H1 (cell line): ENCODE measurements at regions not wholly inside any gene's neighbourhood (a gene's known extent, or its start where the extent isn't known, plus 50 kb on each side); places are given as distances from the start of the nearest gene placed in this dataset.

ENCODE experiments used
- CTCF ChIA-PET: fragments of 300-600 bp; sonication (Branson Sonifier 250); formaldehyde crosslinking; loops from one replicate; lab custom pipeline; 2021; ENCODE audit not compliant: partially characterized antibody; lab: Charles Lee
- POLR2A ChIA-PET: fragments of 300-600 bp; sonication (Branson Sonifier 250); formaldehyde crosslinking; loops from one replicate; lab custom pipeline; 2021; ENCODE audit warnings: inconsistent platforms; ENCODE audit not compliant: partially characterized antibody; lab: Charles Lee
- DNase-seq, 2 experiments: peaks; one replicate each; pipeline versions ENCODE4 v3.0.0 to v3.0.0-alpha.2; 2010 to 2022; ENCODE audit warnings: low spot score in 2 of 2, low read depth in 1 of 2, mixed read lengths in 1 of 2
- FAIRE-seq: peaks from 2 replicates; lab custom pipeline; 2011; peaks lifted over from hg19 to GRCh38; lab: Jason Lieb, UNC
- H2AFZ ChIP-seq: 2 replicates; pipeline ENCODE4 v1.8.1; 2012; ENCODE audit warnings: low read length, inconsistent platforms
- H2AK5ac ChIP-seq: 2 replicates; pipeline ENCODE4 v1.6.1; 2013; ENCODE audit warnings: low read depth, low read length
- H2BK120ac ChIP-seq: replicated peaks from 2 replicates; pipeline ENCODE3; 2013; ENCODE audit warnings: low read depth, low read length, inconsistent platforms
- H2BK12ac ChIP-seq: 2 replicates; pipeline ENCODE4 v1.6.1; 2013; ENCODE audit warnings: low read depth, low read length
- H2BK15ac ChIP-seq: 2 replicates; pipeline ENCODE4 v1.6.1; 2013; ENCODE audit warnings: low read length
- H2BK20ac ChIP-seq: 2 replicates; pipeline ENCODE4 v1.6.1; 2013; ENCODE audit warnings: low read length
- H2BK5ac ChIP-seq: 2 replicates; pipeline ENCODE4 v1.6.1; 2013; ENCODE audit warnings: low read depth, low read length
- H3K14ac ChIP-seq: 2 replicates; pipeline ENCODE4 v1.6.1; 2013; ENCODE audit warnings: inconsistent platforms; ENCODE audit not compliant: insufficient read length
- H3K18ac ChIP-seq: 2 replicates; pipeline ENCODE4 v1.6.1; 2013; ENCODE audit warnings: low read length; ENCODE audit errors: extremely low read depth
- H3K23ac ChIP-seq: 2 replicates; pipeline ENCODE4 v1.6.1; 2013; ENCODE audit warnings: inconsistent platforms; ENCODE audit not compliant: insufficient read length
- H3K23me2 ChIP-seq: 2 replicates; pipeline ENCODE4 v1.6.1; 2013; ENCODE audit warnings: low read depth, low read length
- H3K27ac ChIP-seq: 2 replicates; pipeline ENCODE4 v1.6.1; 2011; ENCODE audit warnings: low read depth, low read length, inconsistent platforms
- H3K27me3 ChIP-seq, 4 experiments: replicated peaks in 1 of 4; 1 replicate in 1 of 4; 2 replicates in 3 of 4; pipeline versions ENCODE4 v1.6.1 to v1.8.1; 2011 to 2013; ENCODE audit warnings: low read length in 3 of 4, mild to moderate bottlenecking in 3 of 4, inconsistent platforms in 2 of 4, mixed read lengths in 2 of 4, moderate library complexity in 1 of 4; ENCODE audit not compliant: control insufficient read depth in 3 of 4, insufficient read depth in 3 of 4; ENCODE audit errors: extremely low read depth in 1 of 4
- H3K36me3 ChIP-seq, 4 experiments: 2 replicates each; pipeline versions ENCODE4 v1.6.1 to v1.8.1; 2011 to 2013; ENCODE audit warnings: mild to moderate bottlenecking in 4 of 4, low read length in 3 of 4, moderate library complexity in 2 of 4, control low read depth in 1 of 4, inconsistent platforms in 1 of 4; ENCODE audit not compliant: insufficient read depth in 4 of 4, control insufficient read depth in 2 of 4
- H3K4ac ChIP-seq: replicated peaks from 2 replicates; pipeline ENCODE3; 2013; ENCODE audit warnings: low read length, low read depth, mixed read lengths, inconsistent platforms; ENCODE audit not compliant: insufficient read length
- H3K4me1 ChIP-seq, 4 experiments: replicated peaks in 1 of 4; 1 replicate in 1 of 4; 2 replicates in 3 of 4; pipeline versions ENCODE4 v1.6.1 to v1.8.1; 2011 to 2013; ENCODE audit warnings: low read length in 3 of 4, inconsistent platforms in 2 of 4, mixed read lengths in 1 of 4; ENCODE audit not compliant: insufficient read depth in 4 of 4, control insufficient read depth in 3 of 4
- H3K4me2 ChIP-seq, 2 experiments: 2 replicates each; pipeline versions ENCODE4 v1.6.1 to v1.8.1; 2011 to 2013; ENCODE audit warnings: low read depth in 2 of 2, low read length in 2 of 2, control low read depth in 1 of 2, inconsistent platforms in 1 of 2, mild to moderate bottlenecking in 1 of 2; ENCODE audit not compliant: insufficient read depth in 1 of 2
- H3K4me3 ChIP-seq, 4 experiments: fragments of 200-600, 300-600 bp in 1 of 4; sonication (generic), shearing (Covaris generic), sonication (Bioruptor Twin) in 1 of 4; 2 replicates each; pipeline versions ENCODE4 v1.5.1 to v1.8.1; 2011 to 2016; ENCODE audit warnings: low read length in 4 of 4, low read depth in 3 of 4, control low read depth in 2 of 4, inconsistent platforms in 2 of 4, mild to moderate bottlenecking in 2 of 4, mixed read lengths in 1 of 4, moderate library complexity in 1 of 4; ENCODE audit not compliant: insufficient read depth in 2 of 4; ENCODE audit errors: extremely low read depth in 1 of 4
- H3K56ac ChIP-seq: replicated peaks from 2 replicates; pipeline ENCODE3; 2013; ENCODE audit warnings: low read depth, mild to moderate bottlenecking, mixed read lengths, low read length, inconsistent platforms; ENCODE audit not compliant: insufficient read length
- H3K79me1 ChIP-seq: 2 replicates; pipeline ENCODE4 v1.6.1; 2013; ENCODE audit warnings: low read depth, low read length, control low read depth
- H3K79me2 ChIP-seq, 2 experiments: 2 replicates each; pipeline versions ENCODE4 v1.6.1 to v1.8.1; 2012 to 2013; ENCODE audit warnings: low read length in 2 of 2, mild to moderate bottlenecking in 2 of 2, inconsistent platforms in 1 of 2; ENCODE audit not compliant: insufficient read depth in 2 of 2, control insufficient read depth in 1 of 2
- H3K9ac ChIP-seq, 4 experiments: replicated peaks in 1 of 4; 1 replicate in 1 of 4; 2 replicates in 3 of 4; pipeline versions ENCODE4 v1.6.1 to v1.8.1; 2011 to 2013; ENCODE audit warnings: low read depth in 3 of 4, low read length in 3 of 4, control low read depth in 2 of 4, mild to moderate bottlenecking in 2 of 4, moderate library complexity in 2 of 4, inconsistent platforms in 1 of 4; ENCODE audit errors: extremely low read depth in 1 of 4
- H3K9me3 ChIP-seq, 2 experiments: 2 replicates each; pipeline versions ENCODE4 v1.6.1 to v1.8.1; 2012 to 2013; ENCODE audit warnings: mild to moderate bottlenecking in 2 of 2, moderate library complexity in 2 of 2, control low read depth in 1 of 2, inconsistent platforms in 1 of 2, low read depth in 1 of 2, low read length in 1 of 2, mixed read lengths in 1 of 2; ENCODE audit not compliant: insufficient read depth in 2 of 2
- H4K20me1 ChIP-seq, 2 experiments: replicated peaks in 1 of 2; 2 replicates each; pipeline versions ENCODE3 to v1.8.1; 2011 to 2013; ENCODE audit warnings: inconsistent platforms in 2 of 2, low read length in 2 of 2, mild to moderate bottlenecking in 1 of 2; ENCODE audit not compliant: insufficient read depth in 2 of 2, control insufficient read depth in 1 of 2
- H4K5ac ChIP-seq: 2 replicates; pipeline ENCODE4 v1.6.1; 2013; ENCODE audit warnings: low read length, low read depth, mixed read lengths, inconsistent platforms; ENCODE audit not compliant: insufficient read length
- H4K8ac ChIP-seq: 2 replicates; pipeline ENCODE4 v1.8.0; 2013; ENCODE audit warnings: mild to moderate bottlenecking, moderate library complexity, low read length, inconsistent platforms; ENCODE audit not compliant: insufficient read depth; ENCODE audit errors: extremely low read depth
- H4K91ac ChIP-seq: replicated peaks from 2 replicates; pipeline ENCODE3; 2013; ENCODE audit warnings: low read length, mixed read lengths, inconsistent platforms; ENCODE audit not compliant: insufficient read length
- CBX8 ChIP-seq: fragments of 300-800, 300-1000 bp; sonication (generic); IDR thresholded peaks from 2 replicates; pipeline ENCODE4 v1.7.1; 2016; ENCODE audit warnings: low read depth, low read length, borderline replicate concordance
- EGR1 ChIP-seq: IDR thresholded peaks from 2 replicates; pipeline ENCODE4 v1.6.1; 2011; ENCODE audit warnings: low read depth, low read length, borderline replicate concordance
- GABPA ChIP-seq: IDR thresholded peaks from 2 replicates; pipeline ENCODE4 v1.6.1; 2011; ENCODE audit warnings: mild to moderate bottlenecking, low read length, moderate library complexity, borderline replicate concordance; ENCODE audit not compliant: insufficient read depth
- GTF2F1 ChIP-seq: IDR thresholded peaks from 2 replicates; pipeline ENCODE4 v1.6.1; 2012; ENCODE audit warnings: low read depth, low read length, improper control_type of control experiment, borderline replicate concordance
- HDAC6 ChIP-seq: IDR thresholded peaks from one replicate; pipeline ENCODE4 v1.7.1; 2012; ENCODE audit warnings: low read depth, mild to moderate bottlenecking, inconsistent platforms, low read length, moderate library complexity
- JUN ChIP-seq: IDR thresholded peaks from 2 replicates; pipeline ENCODE4 v1.6.1; 2011; ENCODE audit warnings: low read depth, mild to moderate bottlenecking, improper control_type of control experiment, low read length
- RAD21 ChIP-seq, 2 experiments: IDR thresholded peaks in 1 of 2; conservative IDR thresholded peaks in 1 of 2; 2 replicates each; pipeline ENCODE4 v1.6.1; 2011; ENCODE audit warnings: low read depth in 2 of 2, low read length in 2 of 2, improper control_type of control experiment in 1 of 2, inconsistent platforms in 1 of 2, mild to moderate bottlenecking in 1 of 2, moderate library complexity in 1 of 2
- RBBP5 ChIP-seq: IDR thresholded peaks from 2 replicates; pipeline ENCODE4 v1.7.1; 2012; ENCODE audit warnings: low read depth, mild to moderate bottlenecking, inconsistent platforms, low read length, moderate library complexity, borderline replicate concordance
- SP1 ChIP-seq: IDR thresholded peaks from 2 replicates; pipeline ENCODE4 v1.6.1; 2011; ENCODE audit warnings: low read depth, low read length
- SP2 ChIP-seq: IDR thresholded peaks from 2 replicates; pipeline ENCODE4 v1.6.1; 2012; ENCODE audit warnings: mild to moderate bottlenecking, low read length, inconsistent platforms
- YY1 ChIP-seq: IDR thresholded peaks from 2 replicates; pipeline ENCODE4 v1.6.1; 2011; ENCODE audit warnings: low read depth, mild to moderate bottlenecking, low read length
- WGBS, 2 experiments: shearing (Covaris generic) in 1 of 2; methylation state at CpG; one replicate each; pipeline versions ENCODE4 v1.1.6 to v1.1.7; 2013 to 2015; ENCODE audit warnings: low lambda C conversion rate in 2 of 2, mixed read lengths in 2 of 2, inconsistent platforms in 1 of 2, low coverage in 1 of 2, missing lambda C conversion rate in 1 of 2; ENCODE audit not compliant: insufficient replicate concordance in 2 of 2, insufficient coverage in 1 of 2, insufficient read length in 1 of 2; ENCODE audit errors: extremely low coverage in 1 of 2, missing lambda C conversion rate in 1 of 2; 5-methylcytosine and 5-hydroxymethylcytosine counted together
- TF ChIP-seq, protein P1 (sequence below): IDR thresholded peaks from 2 replicates; pipeline ENCODE4 v1.6.1; 2011; ENCODE audit warnings: low read depth, mild to moderate bottlenecking, low read length; ENCODE audit not compliant: insufficient read depth
- TF ChIP-seq, protein P2 (sequence below): IDR thresholded peaks from 2 replicates; pipeline ENCODE4 v1.6.1; 2012; ENCODE audit warnings: inconsistent platforms

DNA sequence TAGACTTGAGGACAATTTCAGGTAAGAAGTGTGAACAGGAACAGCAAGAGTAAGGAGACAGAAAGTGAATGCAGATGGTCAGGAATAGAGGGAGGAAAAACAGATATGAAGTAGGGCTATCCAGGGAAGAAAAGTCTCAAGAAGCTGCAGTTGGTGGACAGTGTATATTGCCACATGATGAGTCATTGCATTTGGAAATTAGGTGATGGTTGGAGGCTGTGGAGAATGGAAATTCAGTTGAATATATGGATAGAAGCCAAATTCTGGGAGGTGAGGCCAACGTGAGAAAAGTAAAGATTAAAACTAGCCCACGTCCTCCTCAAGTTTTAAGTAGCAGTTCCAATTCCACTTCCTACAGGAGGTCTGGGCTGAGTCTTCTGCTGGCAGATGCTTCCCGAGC, 158.4 kb downstream of the UBE2E3 start:
- no peak for FAIRE-seq
- no peak for DNase-seq
- Histone ChIP-seq H3K56ac (no peak overlapping the region), H4K20me1 (no peaks in the 10 kb centered on the region), H3K23me2 (no peaks in the 10 kb centered on the region), H3K4ac (no peak overlapping the region), H2AK5ac (no peak overlapping the region), H3K23ac (no peak overlapping the region), H3K9me3 (no peaks in the 10 kb centered on the region), H3K79me1 (no peaks in the 10 kb centered on the region), H2BK15ac (no peak overlapping the region), H3K27me3 (no peaks in the 10 kb centered on the region), H4K8ac (no peak overlapping the region), H4K5ac (no peak overlapping the region), H2BK20ac (no peak overlapping the region), H3K79me2 (no peaks in the 10 kb centered on the region), H2BK120ac (no peak overlapping the region), H3K9ac (no peak overlapping the region), H2BK12ac (no peak overlapping the region), H3K4me2 (no peak overlapping the region), H3K27ac (no peak overlapping the region), H3K4me1 (no peaks in the 10 kb centered on the region), H3K18ac (no peak overlapping the region), H2AFZ (no peak overlapping the region), H3K4me3 (no peak overlapping the region), H3K14ac (no peak overlapping the region), H4K91ac (no peak overlapping the region), H3K36me3 (no peaks in the 10 kb centered on the region), H2BK5ac (no peak overlapping the region)
- 89% methylated on average over 3 of the region's 3 CpGs; no CpG with 5 or more reads in 1 of the 2 experiments for WGBS, 2 experiments
- CTCF ChIA-PET = no interaction called here
- POLR2A ChIA-PET = no interaction called here
- TF ChIP-seq, protein P1, sequence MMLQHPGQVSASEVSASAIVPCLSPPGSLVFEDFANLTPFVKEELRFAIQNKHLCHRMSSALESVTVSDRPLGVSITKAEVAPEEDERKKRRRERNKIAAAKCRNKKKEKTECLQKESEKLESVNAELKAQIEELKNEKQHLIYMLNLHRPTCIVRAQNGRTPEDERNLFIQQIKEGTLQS = no peak
- TF ChIP-seq, protein P2, sequence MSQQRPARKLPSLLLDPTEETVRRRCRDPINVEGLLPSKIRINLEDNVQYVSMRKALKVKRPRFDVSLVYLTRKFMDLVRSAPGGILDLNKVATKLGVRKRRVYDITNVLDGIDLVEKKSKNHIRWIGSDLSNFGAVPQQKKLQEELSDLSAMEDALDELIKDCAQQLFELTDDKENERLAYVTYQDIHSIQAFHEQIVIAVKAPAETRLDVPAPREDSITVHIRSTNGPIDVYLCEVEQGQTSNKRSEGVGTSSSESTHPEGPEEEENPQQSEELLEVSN = no peak
- TF ChIP-seq GTF2F1 (no peak), HDAC6 (no peak), EGR1 (no peak), CBX8 (no peak), SP1 (no peak), GABPA (no peak), JUN (no peak), RBBP5 (no peak), YY1 (no peak), RAD21 (IDR thresholded peaks at IDR 0.05 in 1 of 2, conservative IDR thresholded peaks at IDR 0.05 in 1 of 2; ENCODE audit: low read depth in 2 of 2, low read length in 2 of 2) (no peak), SP2 (no peak)
